Calu3 (cell line): ENCODE measurements at regions not wholly inside any gene's neighbourhood (a gene's known extent, or its start where the extent isn't known, plus 50 kb on each side); places are given as distances from the start of the nearest gene placed in this dataset.

Source experiments
- BruUV-seq: library from RNA; stranded (reverse); fragments of 400-500 nt; replicated peaks from 2 replicates; lab custom pipeline; 2021; lab: Mats Ljungman, UMichigan
- CTCF ChIA-PET: fragments of 300-600 bp; sonication (Branson Sonifier 250); formaldehyde crosslinking; loops from one replicate; lab custom pipeline; 2022; ENCODE audit warnings: antibody characterized with exemption; lab: Charles Lee
- DNase-seq: peaks from one replicate; pipeline ENCODE4 v3.0.0; 2022
- H3K27ac Mint-ChIP-seq: one replicate; pipeline ENCODE4 v1.8.0; 2022; ENCODE audit warnings: mixed read lengths; ENCODE audit not compliant: unreplicated experiment
- H3K27me3 Mint-ChIP-seq: one replicate; pipeline ENCODE4 v1.8.0; 2022; ENCODE audit warnings: mixed read lengths; ENCODE audit not compliant: unreplicated experiment
- H3K36me3 Mint-ChIP-seq: one replicate; pipeline ENCODE4 v1.8.0; 2022; ENCODE audit warnings: mild to moderate bottlenecking, moderate library complexity, mixed read lengths; ENCODE audit not compliant: insufficient read depth, unreplicated experiment
- H3K4me1 Mint-ChIP-seq: one replicate; pipeline ENCODE4 v1.8.0; 2022; ENCODE audit warnings: mild to moderate bottlenecking, low read depth, mixed read lengths; ENCODE audit not compliant: unreplicated experiment
- H3K4me3 Mint-ChIP-seq: one replicate; pipeline ENCODE4 v1.8.0; 2022; ENCODE audit warnings: mild to moderate bottlenecking, low read depth, moderate library complexity, mixed read lengths; ENCODE audit not compliant: unreplicated experiment
- H3K9me3 Mint-ChIP-seq: one replicate; pipeline ENCODE4 v1.8.0; 2022; ENCODE audit warnings: low read depth, mixed read lengths; ENCODE audit not compliant: unreplicated experiment
- CTCF ChIP-seq: fragments of 200-600 bp; IDR thresholded peaks from one replicate; pipeline ENCODE4 v1.8.0; 2022; ENCODE audit warnings: antibody characterized with exemption; ENCODE audit not compliant: unreplicated experiment
- intact Hi-C: fragments of 100-400 bp; cut with micrococcal nuclease; formaldehyde crosslinking; loops from one replicate; pipeline ENCODE4 v1.10.0; 2022; ENCODE audit not compliant: unreplicated experiment

GRCh38 chr7:112855227-112855626 is 65.0 kb upstream of the TMEM168 start:
- no peak overlapping the region for H3K4me3 Mint-ChIP-seq
- no peak for DNase-seq
- no peaks in the 10 kb centered on the region for H3K9me3 Mint-ChIP-seq
- no peak for TF ChIP-seq CTCF
- no peaks in the 10 kb centered on the region for H3K36me3 Mint-ChIP-seq
- no peaks in the 10 kb centered on the region for H3K27me3 Mint-ChIP-seq
- intact Hi-C loops = no loop called here
- no TSS peak for BruUV-seq
- H3K4me1 Mint-ChIP-seq = no peaks in the 10 kb centered on the region
- CTCF ChIA-PET = no interaction called here
- H3K27ac Mint-ChIP-seq = no peak overlapping the region

GRCh38 chr7:112854169-112854568 is 64.0 kb upstream of the TMEM168 start:
- Mint-ChIP-seq H3K27ac (no peak overlapping the region), H3K9me3 (no peaks in the 10 kb centered on the region), H3K36me3 (no peaks in the 10 kb centered on the region), H3K4me3 (no peak overlapping the region), H3K4me1 (no peaks in the 10 kb centered on the region), H3K27me3 (no peaks in the 10 kb centered on the region)
- BruUV-seq = no TSS peak
- DNase-seq = no peak
- TF ChIP-seq CTCF = no peak
- intact Hi-C loops = no loop called here
- CTCF ChIA-PET = interaction anchor here (0.6 kb wide), 2 partner anchors 174 to 176 kb away, joined by 3 to 4 read pairs; no protein-coding TSS in a partner anchor

- no peaks in the 10 kb centered on the region for H3K9me3 Mint-ChIP-seq
- intact Hi-C loops = no loop called here
- CTCF ChIA-PET = no interaction called here
- no peaks in the 10 kb centered on the region for H3K27me3 Mint-ChIP-seq
- H3K27ac Mint-ChIP-seq = no peak overlapping the region
- no peaks in the 10 kb centered on the region for H3K36me3 Mint-ChIP-seq
- H3K4me1 Mint-ChIP-seq = no peaks in the 10 kb centered on the region
- no peak for TF ChIP-seq CTCF
- DNase-seq = no peak
- no peak overlapping the region for H3K4me3 Mint-ChIP-seq
- no TSS peak for BruUV-seq
These were observed 63.2 kb upstream of the TMEM168 start for GRCh38 chr7:112853422-112853821.

GRCh38 chr7:112843151-112843550 is 53.0 kb upstream of the TMEM168 start:
- TF ChIP-seq CTCF = no peak
- CTCF ChIA-PET = no interaction called here
- DNase-seq = no peak
- Mint-ChIP-seq H3K27me3 (no peaks in the 10 kb centered on the region), H3K9me3 (peaks cover 3% of the 10 kb centered on the region), H3K4me1 (peaks cover 8% of the 10 kb centered on the region), H3K27ac (no peak overlapping the region), H3K4me3 (no peak overlapping the region), H3K36me3 (no peaks in the 10 kb centered on the region)
- intact Hi-C loops = no loop called here
- no TSS peak for BruUV-seq
